ENCODE measurements at regions not wholly inside any gene's neighbourhood (a gene's known extent, or its start where the extent isn't known, plus 50 kb on each side); places are given as distances from the start of the nearest gene placed in this dataset.

DNA sequence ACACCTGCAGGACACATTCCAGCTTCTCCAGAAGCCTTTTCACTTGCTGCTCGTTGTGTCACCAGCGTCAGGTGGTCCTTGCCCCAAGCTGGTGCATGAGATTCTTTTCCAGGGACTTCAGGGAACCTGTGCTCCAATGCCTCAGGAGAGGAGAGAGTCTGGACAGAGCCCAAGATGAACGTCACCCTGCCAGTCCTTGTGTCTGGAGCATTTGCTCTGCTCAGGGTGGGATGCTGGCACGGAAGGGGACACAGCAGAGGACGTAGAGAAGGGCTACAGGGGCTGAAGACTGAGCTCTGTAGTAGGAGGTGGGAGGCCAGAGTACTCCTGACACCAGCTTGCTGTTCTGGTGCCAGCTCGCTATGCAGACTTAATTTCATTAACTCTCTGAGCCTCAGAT is 262.1 kb downstream of the XXYLT1 start:
- Histone ChIP-seq H3K9ac (ENCODE audit: low read depth, low read length) (no peak overlapping the region), H3K27me3 (ENCODE audit: insufficient read depth, low read length) (no peaks in the 10 kb centered on the region)
- WGBS, result 90% methylated on average over 6 of the region's 6 CpGs

DNA sequence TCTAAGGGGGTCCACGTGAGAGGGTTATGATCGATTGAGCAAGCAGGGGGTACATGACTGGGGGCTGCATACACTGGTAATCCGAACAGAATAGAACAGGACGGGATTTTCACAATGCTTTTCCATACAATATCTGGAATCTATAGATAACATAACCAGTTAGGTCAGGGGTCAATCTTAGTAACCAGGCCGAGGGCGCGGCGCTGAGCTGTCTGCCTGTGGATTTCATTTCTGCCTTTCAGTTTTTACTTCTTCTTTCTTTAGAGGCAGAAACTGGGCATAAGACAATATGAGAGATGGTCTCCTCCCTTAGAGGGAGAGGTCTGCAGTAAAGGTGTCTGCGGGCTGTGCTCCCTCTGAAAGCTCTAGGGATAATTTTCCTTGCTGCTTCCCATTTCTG is 261.3 kb downstream of the XXYLT1 start:
- no peaks in the 10 kb centered on the region for H3K36me3 ChIP-seq (ENCODE audit: insufficient read depth, low read length)
- H3K4me3 ChIP-seq (ENCODE audit: low read length), result no peak overlapping the region
- H3K27me3 ChIP-seq (ENCODE audit: insufficient read depth, low read length), result no peaks in the 10 kb centered on the region
- WGBS, result 94% methylated on average over 9 of the region's 9 CpGs
- peaks cover 6% of the 10 kb centered on the region; the same call in 1 of the 2 replicates for H3K9me3 ChIP-seq (ENCODE audit: insufficient read depth, low read depth, low read length)
- no peak overlapping the region for H3K9ac ChIP-seq (ENCODE audit: low read depth, low read length)
- H3K4me1 ChIP-seq (ENCODE audit: insufficient read depth, low read length), result 0 out of 2 replicates have a peak, but pooled peaks cover 5% of the 10 kb centered on the region
- no peak overlapping the region for H3K27ac ChIP-seq (ENCODE audit: low read depth, low read length)

More for the DNA sequence above, 262.1 kb downstream of the XXYLT1 start:
- Histone ChIP-seq H3K4me1 (ENCODE audit: insufficient read depth, low read length) (0 out of 2 replicates have a peak, but pooled peaks cover 5% of the 10 kb centered on the region), H3K27ac (ENCODE audit: low read depth, low read length) (no peak overlapping the region), H3K36me3 (ENCODE audit: insufficient read depth, low read length) (no peaks in the 10 kb centered on the region), H3K4me3 (ENCODE audit: low read length) (no peak overlapping the region), H3K9me3 (ENCODE audit: insufficient read depth, low read depth, low read length) (peaks cover 6% of the 10 kb centered on the region; the same call in 1 of the 2 replicates)

DNA sequence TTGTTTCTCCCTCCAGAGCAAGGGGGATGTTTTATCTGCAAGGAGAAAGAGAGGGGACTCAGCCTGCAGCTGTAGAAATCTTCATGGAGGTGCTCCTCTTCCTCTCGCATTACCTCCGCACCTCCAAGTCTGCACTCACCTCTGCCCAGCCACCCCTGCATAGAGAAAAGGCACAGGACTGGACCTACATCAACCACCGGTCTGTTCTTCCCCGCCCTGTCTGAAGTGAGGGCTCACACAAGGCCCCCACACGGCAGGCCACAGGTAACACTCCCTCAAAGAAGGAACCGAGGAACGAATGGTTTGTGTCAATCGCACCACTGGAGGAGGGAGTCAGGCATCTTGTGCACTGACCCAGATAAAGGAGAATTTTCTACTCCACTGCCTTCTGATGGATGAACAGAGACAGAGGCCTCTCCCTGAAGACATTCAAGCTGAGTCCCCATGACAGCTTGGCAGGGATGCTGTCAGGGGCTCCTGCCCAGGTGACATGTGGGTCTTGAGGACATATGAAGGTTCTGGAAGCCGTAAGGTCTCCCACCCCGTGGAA is 260.3 kb downstream of the XXYLT1 start:
- Histone ChIP-seq H3K9ac (ENCODE audit: low read depth, low read length) (no peak overlapping the region), H3K36me3 (ENCODE audit: insufficient read depth, low read length) (no peaks in the 10 kb centered on the region), H3K4me1 (ENCODE audit: insufficient read depth, low read length) (0 out of 2 replicates have a peak, but pooled peaks cover 5% of the 10 kb centered on the region), H3K9me3 (ENCODE audit: insufficient read depth, low read depth, low read length) (peaks cover 6% of the 10 kb centered on the region; the same call in 1 of the 2 replicates), H3K27me3 (ENCODE audit: insufficient read depth, low read length) (no peaks in the 10 kb centered on the region), H3K27ac (ENCODE audit: low read depth, low read length) (no peak overlapping the region), H3K4me3 (ENCODE audit: low read length) (no peak overlapping the region)
- 94% methylated on average over 10 of the region's 10 CpGs for WGBS

DNA sequence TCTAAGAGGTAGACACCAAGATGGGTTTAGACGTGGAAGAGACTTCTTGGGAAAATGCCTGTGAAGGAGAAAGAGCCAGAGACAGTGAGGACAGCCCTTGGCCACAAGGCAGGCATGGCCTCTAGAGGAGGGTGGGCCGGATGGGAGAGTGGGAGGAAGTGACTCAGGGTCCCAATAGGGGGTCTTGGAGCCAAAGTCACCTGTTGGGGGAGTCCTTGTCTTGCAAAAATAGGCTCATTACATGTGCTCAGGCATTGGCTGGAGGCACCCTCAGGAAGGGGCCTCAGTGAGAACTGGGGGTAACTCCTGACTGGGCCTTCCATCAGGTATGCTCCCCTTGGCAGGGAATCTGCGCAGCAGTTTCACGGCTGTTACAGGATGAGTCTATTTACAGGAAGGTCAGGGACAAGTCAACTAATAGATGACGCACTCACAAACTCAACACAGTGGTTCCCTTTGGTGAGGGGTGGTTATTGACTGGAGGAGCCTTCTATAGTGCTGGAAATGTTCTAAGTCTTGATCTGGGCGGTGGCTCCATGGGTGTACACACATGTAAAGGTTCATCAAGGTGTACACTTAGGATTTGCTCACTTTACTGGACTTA is 259.6 kb downstream of the XXYLT1 start:
- 86% methylated on average over 6 of the region's 6 CpGs for WGBS
- Histone ChIP-seq H3K4me3 (ENCODE audit: low read length) (no peak overlapping the region), H3K27me3 (ENCODE audit: insufficient read depth, low read length) (no peaks in the 10 kb centered on the region), H3K36me3 (ENCODE audit: insufficient read depth, low read length) (no peaks in the 10 kb centered on the region), H3K4me1 (ENCODE audit: insufficient read depth, low read length) (0 out of 2 replicates have a peak, but pooled peaks cover 5% of the 10 kb centered on the region), H3K9me3 (ENCODE audit: insufficient read depth, low read depth, low read length) (peaks cover 6% of the 10 kb centered on the region; the same call in 1 of the 2 replicates), H3K9ac (ENCODE audit: low read depth, low read length) (no peak overlapping the region), H3K27ac (ENCODE audit: low read depth, low read length) (no peak overlapping the region)

DNA sequence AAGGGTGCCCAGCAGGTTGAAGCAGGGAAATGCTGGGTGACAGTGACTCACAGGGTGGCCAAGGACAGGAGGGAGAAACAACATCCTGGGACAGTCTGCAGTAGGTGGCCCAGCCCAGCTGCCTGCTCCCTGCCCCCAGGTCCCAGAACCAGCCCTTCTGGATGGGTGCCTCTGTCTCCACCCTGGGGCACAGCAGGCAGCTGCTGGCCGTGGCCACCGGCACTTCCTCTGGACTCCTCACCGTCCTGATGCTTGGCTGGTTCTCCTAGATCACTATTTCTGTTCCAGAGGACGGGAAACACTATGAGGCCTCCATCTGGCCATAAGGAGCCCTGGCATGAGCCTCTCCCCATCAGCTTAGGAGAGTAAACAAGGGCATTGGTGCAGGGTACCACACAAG is 258.9 kb downstream of the XXYLT1 start:
- Histone ChIP-seq H3K36me3 (ENCODE audit: insufficient read depth, low read length) (no peaks in the 10 kb centered on the region), H3K4me1 (ENCODE audit: insufficient read depth, low read length) (0 out of 2 replicates have a peak, but pooled peaks cover 5% of the 10 kb centered on the region)
- 92% methylated on average over 4 of the region's 4 CpGs for WGBS

DNA sequence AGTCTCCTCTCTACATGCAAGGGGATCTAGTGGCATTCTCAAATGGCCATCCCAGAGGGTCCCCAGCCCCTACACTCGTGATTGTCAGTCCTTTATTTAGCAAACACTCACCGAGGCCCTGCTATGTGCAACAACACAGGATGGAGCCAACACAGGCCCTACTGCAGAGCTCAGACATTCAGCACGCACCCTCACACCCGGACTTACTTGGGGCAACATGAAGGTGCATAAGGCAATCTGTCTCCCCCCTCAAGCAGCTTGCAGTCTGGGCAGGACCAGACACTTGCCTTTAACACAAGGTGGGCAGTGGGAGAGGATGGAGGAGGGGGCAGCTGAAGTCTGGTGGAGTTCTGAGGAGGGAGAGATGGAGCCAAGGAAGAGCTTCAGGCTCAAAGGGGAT is 258.4 kb downstream of the XXYLT1 start:
- no peaks in the 10 kb centered on the region for H3K36me3 ChIP-seq (ENCODE audit: insufficient read depth, low read length)
- 89% methylated on average over 4 of the region's 4 CpGs for WGBS

More for the DNA sequence above, 258.9 kb downstream of the XXYLT1 start:
- Histone ChIP-seq H3K4me3 (ENCODE audit: low read length) (no peak overlapping the region), H3K9me3 (ENCODE audit: insufficient read depth, low read depth, low read length) (peaks cover 6% of the 10 kb centered on the region; the same call in 1 of the 2 replicates), H3K9ac (ENCODE audit: low read depth, low read length) (no peak overlapping the region), H3K27ac (ENCODE audit: low read depth, low read length) (no peak overlapping the region), H3K27me3 (ENCODE audit: insufficient read depth, low read length) (no peaks in the 10 kb centered on the region)

DNA sequence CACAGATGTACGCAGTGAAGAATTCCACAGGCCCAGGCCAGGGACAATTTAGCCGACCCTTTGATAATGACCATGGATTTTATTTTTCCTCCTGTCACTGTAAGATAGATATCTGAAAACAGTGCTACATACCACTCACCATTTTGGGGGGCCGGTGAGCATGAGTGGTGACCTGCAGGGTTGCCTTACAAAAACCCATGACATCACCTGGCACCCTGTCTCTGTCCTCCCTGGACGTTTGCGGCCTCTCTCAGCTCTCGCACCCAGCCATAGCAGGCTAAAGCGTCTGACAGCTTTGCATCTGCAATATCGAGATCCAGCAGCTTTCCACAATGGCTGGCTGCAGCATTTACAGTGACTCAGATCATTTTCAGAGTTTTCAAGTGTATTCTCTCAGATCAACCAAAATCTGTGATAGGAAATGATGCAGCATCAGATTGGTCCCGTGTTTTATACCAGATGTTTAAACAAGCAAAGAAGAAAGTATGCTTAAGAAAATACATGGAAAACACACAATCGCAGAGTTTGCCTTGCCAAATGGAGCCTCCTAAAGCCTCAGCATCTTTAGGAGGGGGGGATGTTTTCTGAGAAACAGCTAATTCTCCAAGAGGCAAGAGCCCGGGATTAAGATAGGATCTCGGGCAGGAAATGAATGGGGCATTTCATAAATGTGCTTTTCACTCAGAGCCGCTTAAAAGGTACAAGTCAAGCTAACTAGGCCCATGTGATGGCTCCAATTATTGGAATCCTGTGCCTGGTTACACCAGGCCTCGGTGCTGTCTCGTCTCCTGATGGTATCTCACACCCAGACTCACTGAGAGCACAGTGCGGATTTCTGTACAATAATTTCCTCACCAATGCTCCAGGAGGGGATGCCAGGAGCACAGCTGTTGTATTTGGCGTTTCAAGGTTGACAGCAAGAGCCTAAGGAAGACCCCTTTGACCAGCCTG is 257.3 kb downstream of the XXYLT1 start:
- H3K4me3 ChIP-seq (ENCODE audit: low read length), result no peak overlapping the region
- H3K27me3 ChIP-seq (ENCODE audit: insufficient read depth, low read length), result no peaks in the 10 kb centered on the region
- WGBS, result 87% methylated on average over 17 of the region's 17 CpGs
- H3K4me1 ChIP-seq (ENCODE audit: insufficient read depth, low read length), result 0 out of 2 replicates have a peak, but pooled peaks cover 5% of the 10 kb centered on the region
- no peak overlapping the region for H3K27ac ChIP-seq (ENCODE audit: low read depth, low read length)
- peaks cover 6% of the 10 kb centered on the region; the same call in 1 of the 2 replicates for H3K9me3 ChIP-seq (ENCODE audit: insufficient read depth, low read depth, low read length)
- H3K9ac ChIP-seq (ENCODE audit: low read depth, low read length), result no peak overlapping the region
- H3K36me3 ChIP-seq (ENCODE audit: insufficient read depth, low read length), result no peaks in the 10 kb centered on the region

More for the DNA sequence above, 258.4 kb downstream of the XXYLT1 start:
- H3K9me3 ChIP-seq (ENCODE audit: insufficient read depth, low read depth, low read length), result peaks cover 6% of the 10 kb centered on the region; the same call in 1 of the 2 replicates
- H3K27ac ChIP-seq (ENCODE audit: low read depth, low read length), result no peak overlapping the region
- no peak overlapping the region for H3K9ac ChIP-seq (ENCODE audit: low read depth, low read length)
- no peaks in the 10 kb centered on the region for H3K27me3 ChIP-seq (ENCODE audit: insufficient read depth, low read length)
- no peak overlapping the region for H3K4me3 ChIP-seq (ENCODE audit: low read length)
- H3K4me1 ChIP-seq (ENCODE audit: insufficient read depth, low read length), result 0 out of 2 replicates have a peak, but pooled peaks cover 5% of the 10 kb centered on the region

DNA sequence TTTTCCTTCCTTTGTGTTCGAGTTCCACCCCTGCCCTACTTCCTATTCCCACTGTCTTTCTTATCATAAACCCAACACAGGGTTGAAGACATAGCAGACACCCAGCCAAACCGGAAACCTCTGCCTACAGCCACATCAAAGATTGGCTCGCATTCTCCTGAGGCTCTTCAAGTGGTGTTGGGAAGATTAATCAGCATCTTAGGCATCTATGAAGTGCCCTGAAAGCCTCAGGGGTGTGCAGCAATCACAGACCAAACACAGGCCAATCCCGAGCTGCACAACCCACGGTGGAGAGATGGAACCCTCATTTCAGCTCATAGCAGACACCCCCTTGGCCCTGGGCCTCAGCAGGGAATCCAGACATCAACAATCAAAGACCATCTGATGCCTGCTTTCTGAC is 255.9 kb downstream of the XXYLT1 start:
- no peaks in the 10 kb centered on the region for H3K36me3 ChIP-seq (ENCODE audit: insufficient read depth, low read length)
- no peak overlapping the region for H3K9ac ChIP-seq (ENCODE audit: low read depth, low read length)
- no peaks in the 10 kb centered on the region for H3K27me3 ChIP-seq (ENCODE audit: insufficient read depth, low read length)
- H3K4me3 ChIP-seq (ENCODE audit: low read length), result no peak overlapping the region
- H3K9me3 ChIP-seq (ENCODE audit: insufficient read depth, low read depth, low read length), result peaks cover 2% of the 10 kb centered on the region; the same call in 1 of the 2 replicates
- WGBS, result 89% methylated on average over 5 of the region's 5 CpGs
- no peak overlapping the region for H3K27ac ChIP-seq (ENCODE audit: low read depth, low read length)
- 0 out of 2 replicates have a peak, but pooled peaks cover 5% of the 10 kb centered on the region for H3K4me1 ChIP-seq (ENCODE audit: insufficient read depth, low read length)

DNA sequence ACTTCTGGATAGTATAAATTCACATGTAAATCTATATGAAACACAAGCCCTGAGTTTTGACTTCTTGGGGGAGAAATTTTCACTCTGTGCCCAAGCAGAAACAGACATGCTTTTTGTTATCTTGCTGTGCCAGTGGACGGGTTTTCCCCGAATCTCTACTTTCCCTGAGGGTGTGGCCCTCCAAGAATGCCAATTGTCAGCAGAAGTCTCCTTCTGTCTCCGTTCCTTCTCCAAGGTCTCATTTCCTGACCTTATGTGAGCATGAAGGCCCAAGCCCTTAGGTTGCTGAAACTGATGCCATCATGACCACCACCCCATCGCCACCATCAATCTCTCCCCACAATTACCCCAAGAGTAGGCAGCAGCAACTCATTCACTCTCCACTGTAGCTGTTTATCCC is 253.8 kb downstream of the XXYLT1 start:
- no peaks in the 10 kb centered on the region for H3K4me1 ChIP-seq (ENCODE audit: insufficient read depth, low read length)
- H3K27me3 ChIP-seq (ENCODE audit: insufficient read depth, low read length), result no peaks in the 10 kb centered on the region

More for the DNA sequence above, 253.8 kb downstream of the XXYLT1 start:
- Histone ChIP-seq H3K27ac (ENCODE audit: low read depth, low read length) (no peak overlapping the region), H3K4me3 (ENCODE audit: low read length) (no peak overlapping the region), H3K36me3 (ENCODE audit: insufficient read depth, low read length) (no peaks in the 10 kb centered on the region), H3K9ac (ENCODE audit: low read depth, low read length) (no peak overlapping the region), H3K9me3 (ENCODE audit: insufficient read depth, low read depth, low read length) (no peaks in the 10 kb centered on the region)
- WGBS, result 87% methylated on average over 4 of the region's 4 CpGs
